ENCODE measurements at regions not wholly inside any gene's neighbourhood (a gene's known extent, or its start where the extent isn't known, plus 50 kb on each side); places are given as distances from the start of the nearest gene placed in this dataset.

DNA sequence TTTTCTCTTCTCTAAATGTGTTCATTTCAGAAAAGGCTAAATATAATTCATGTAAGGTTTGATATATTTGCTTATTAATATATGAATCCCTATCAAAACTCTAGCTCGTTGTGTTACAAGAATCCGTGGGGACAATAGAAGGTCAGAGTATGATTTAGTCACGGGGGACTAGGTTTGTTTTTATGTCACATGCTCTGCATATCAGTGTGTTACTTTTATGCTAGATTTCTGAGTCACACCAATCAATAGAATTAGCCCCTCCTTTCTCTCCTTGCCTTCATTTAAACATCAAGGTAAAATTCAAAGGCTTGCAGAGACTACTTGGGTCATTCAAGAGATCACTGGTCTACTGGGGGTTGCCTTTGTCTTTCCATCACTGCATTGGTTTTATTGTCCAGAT, 636.1 kb downstream of the NR2F2 start:
- no CpG with 5 or more reads among the region's 3 CpGs for WGBS, 2 experiments (ENCODE audit: extremely low coverage in 2 of 2, insufficient read length in 1 of 2)

More for the DNA sequence above, 636.1 kb downstream of the NR2F2 start:
- Histone ChIP-seq H3K9me1 (ENCODE audit: insufficient read depth, low read length) (no peaks in the 10 kb centered on the region), H3K9me3 (ENCODE audit: control insufficient read depth, insufficient read depth, low read length) (peaks cover 33% of the 10 kb centered on the region), H2AK5ac (ENCODE audit: low read depth, low read length) (no peak overlapping the region), H3K56ac (ENCODE audit: extremely low read depth, insufficient read depth, low read length) (no peak overlapping the region), H3K36me3 (ENCODE audit: control insufficient read depth, insufficient read depth, low read length) (no peaks in the 10 kb centered on the region), H4K91ac (ENCODE audit: insufficient read depth, low read depth, low read length) (no peak overlapping the region), H3K27me3 (ENCODE audit: control insufficient read depth, insufficient read depth, low read length) (no peaks in the 10 kb centered on the region), H3K23ac (ENCODE audit: low read depth, low read length) (no peak overlapping the region), H3K18ac (ENCODE audit: low read depth, low read length) (no peak overlapping the region), H4K8ac (ENCODE audit: low read depth in 2 of 2, low read length in 2 of 2) (no peak overlapping the region), H3K4me1 (ENCODE audit: control insufficient read depth, insufficient read depth, low read length) (no peaks in the 10 kb centered on the region), H3K27ac (ENCODE audit: insufficient read depth, low read length) (no peak overlapping the region), H2AK9ac (replicated peaks; ENCODE audit: low read depth, low read length, poor library complexity) (no peak overlapping the region), H2AFZ (replicated peaks; ENCODE audit: low read length, poor library complexity) (no peak overlapping the region), H3K9ac (ENCODE audit: low read depth, low read length) (no peak overlapping the region), H3K4ac (ENCODE audit: low read depth, low read length) (no peak overlapping the region), H3K4me3 (ENCODE audit: insufficient read depth, low read depth, low read length) (no peak overlapping the region), H2BK20ac (ENCODE audit: low read depth, low read length) (no peak overlapping the region), H4K20me1 (ENCODE audit: insufficient read depth, low read length) (no peaks in the 10 kb centered on the region), H3K14ac (replicated peaks; ENCODE audit: low read depth, low read length) (no peak overlapping the region), H2BK120ac (ENCODE audit: low read depth, low read length) (no peak overlapping the region), H4K5ac (ENCODE audit: low read depth, low read length) (no peak overlapping the region), H3K4me2 (ENCODE audit: low read depth, low read length) (no peak overlapping the region), H3K79me1 (ENCODE audit: low read depth in 1 of 2, low read length in 2 of 2) (no peaks in the 10 kb centered on the region), H2BK15ac (ENCODE audit: low read depth, low read length) (no peak overlapping the region), H2BK5ac (ENCODE audit: low read depth, low read length, poor library complexity, severe bottlenecking) (no peak overlapping the region)
- DNase-seq = no peak
- BruUV-seq (replicated peaks) = no TSS peak
- dilution Hi-C loops (cut with HindIII; ENCODE audit: low sequenced_read_pairs, unreplicated experiment) (no loop called here), intact Hi-C loops (cut with micrococcal nuclease) (no loop called here), in situ Hi-C loops (cut with MboI; ENCODE audit: low sequenced_read_pairs) (no loop called here)
- ChIA-PET CTCF (no interaction called here), POLR2A (ENCODE audit: unreplicated experiment) (no interaction called here)
- ATAC-seq (ENCODE audit: low read depth) = no peak
- TF ChIP-seq, protein P1, sequence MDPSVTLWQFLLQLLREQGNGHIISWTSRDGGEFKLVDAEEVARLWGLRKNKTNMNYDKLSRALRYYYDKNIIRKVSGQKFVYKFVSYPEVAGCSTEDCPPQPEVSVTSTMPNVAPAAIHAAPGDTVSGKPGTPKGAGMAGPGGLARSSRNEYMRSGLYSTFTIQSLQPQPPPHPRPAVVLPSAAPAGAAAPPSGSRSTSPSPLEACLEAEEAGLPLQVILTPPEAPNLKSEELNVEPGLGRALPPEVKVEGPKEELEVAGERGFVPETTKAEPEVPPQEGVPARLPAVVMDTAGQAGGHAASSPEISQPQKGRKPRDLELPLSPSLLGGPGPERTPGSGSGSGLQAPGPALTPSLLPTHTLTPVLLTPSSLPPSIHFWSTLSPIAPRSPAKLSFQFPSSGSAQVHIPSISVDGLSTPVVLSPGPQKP (IDR thresholded peaks at IDR 0.05; ENCODE audit: borderline replicate concordance, low read depth, low read length) = no peak
- TF ChIP-seq CEBPB (IDR thresholded peaks at IDR 0.05; ENCODE audit: low read depth, low read length) (no peak), POLR2A (IDR thresholded peaks at IDR 0.05; ENCODE audit: low read depth, low read length) (no peak), MXI1 (IDR thresholded peaks at IDR 0.05; ENCODE audit: borderline replicate concordance, low read depth, low read length) (no peak), CHD1 (IDR thresholded peaks at IDR 0.05; ENCODE audit: low read depth, low read length) (no peak), RCOR1 (IDR thresholded peaks at IDR 0.05; ENCODE audit: insufficient replicate concordance, low read length) (no peak), FOS (IDR thresholded peaks at IDR 0.05; ENCODE audit: low read depth, low read length) (no peak), SMC3 (IDR thresholded peaks at IDR 0.05; ENCODE audit: low read depth, low read length) (no peak), MAZ (IDR thresholded peaks at IDR 0.05; ENCODE audit: borderline replicate concordance, low read depth, low read length) (no peak), MAFK (IDR thresholded peaks at IDR 0.05; ENCODE audit: low read depth, low read length) (no peak)
- TF ChIP-seq, protein P2, sequence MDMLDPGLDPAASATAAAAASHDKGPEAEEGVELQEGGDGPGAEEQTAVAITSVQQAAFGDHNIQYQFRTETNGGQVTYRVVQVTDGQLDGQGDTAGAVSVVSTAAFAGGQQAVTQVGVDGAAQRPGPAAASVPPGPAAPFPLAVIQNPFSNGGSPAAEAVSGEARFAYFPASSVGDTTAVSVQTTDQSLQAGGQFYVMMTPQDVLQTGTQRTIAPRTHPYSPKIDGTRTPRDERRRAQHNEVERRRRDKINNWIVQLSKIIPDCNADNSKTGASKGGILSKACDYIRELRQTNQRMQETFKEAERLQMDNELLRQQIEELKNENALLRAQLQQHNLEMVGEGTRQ (IDR thresholded peaks at IDR 0.05; ENCODE audit: low read depth, low read length) = no peak

Measured in IMR-90 (cell line).